Colonic mucosa (tissue), 4 donors: ENCODE measurements at regions not wholly inside any gene's neighbourhood (a gene's known extent, or its start where the extent isn't known, plus 50 kb on each side); places are given as distances from the start of the nearest gene placed in this dataset.

Experiments
- DNase-seq: peaks from one replicate; pipeline ENCODE4 v3.0.0-alpha.2; 2020
- H3K27ac ChIP-seq: fragments of 200-600 bp; one replicate; pipeline ENCODE4 v1.8.0; 2021
- H3K27me3 ChIP-seq: fragments of 200-600 bp; one replicate; pipeline ENCODE4 v1.8.0; 2021
- H3K36me3 ChIP-seq: fragments of 200-600 bp; one replicate; pipeline ENCODE4 v1.8.0; 2021
- H3K4me1 ChIP-seq: fragments of 200-600 bp; one replicate; pipeline ENCODE4 v1.8.0; 2021; ENCODE audit warnings: mild to moderate bottlenecking
- H3K4me3 ChIP-seq: fragments of 200-600 bp; one replicate; pipeline ENCODE4 v1.8.0; 2021
- H3K9ac ChIP-seq, 2 donors: one replicate each; pipeline ENCODE4 v1.7.0; 2013; ENCODE audit warnings: control low read depth in 2 of 2, low read depth in 2 of 2, low read length in 2 of 2
- H3K9me3 ChIP-seq: fragments of 200-600 bp; one replicate; pipeline ENCODE4 v1.8.0; 2021
- CTCF ChIP-seq: fragments of 200-600 bp; IDR thresholded peaks from one replicate; pipeline ENCODE4 v1.8.0; 2022; ENCODE audit warnings: antibody characterized with exemption, mild to moderate bottlenecking
- intact Hi-C: fragments of 100-400 bp; cut with DNase I; formaldehyde crosslinking; loops from one replicate; pipeline ENCODE4 v1.14.1; 2022
- donor health status: healthy.
- donor health status: DM: no; HTN: no; CAD: no.
- donor health status: DM: no; HTN: no; CAD: no.

- Histone ChIP-seq H3K27me3 (no peaks in the 10 kb centered on the region), H3K4me1 (no peaks in the 10 kb centered on the region), H3K9me3 (no peaks in the 10 kb centered on the region), H3K9ac (no peak overlapping the region), H3K27ac (no peak overlapping the region), H3K4me3 (no peak overlapping the region), H3K36me3 (no peaks in the 10 kb centered on the region)
- no peak for DNase-seq
- intact Hi-C loops: no loop called here
- TF ChIP-seq CTCF: no peak
These were observed 146.7 kb upstream of the IRX5 start for GRCh38 chr16:54783980-54784379.

- intact Hi-C loops: no loop called here
- no peak for TF ChIP-seq CTCF
- Histone ChIP-seq H3K4me3 (no peak overlapping the region), H3K9ac (no peak overlapping the region), H3K27me3 (no peaks in the 10 kb centered on the region), H3K36me3 (no peaks in the 10 kb centered on the region), H3K9me3 (no peaks in the 10 kb centered on the region), H3K4me1 (no peaks in the 10 kb centered on the region), H3K27ac (no peak overlapping the region)
- DNase-seq: no peak
These were observed 147.4 kb upstream of the IRX5 start for GRCh38 chr16:54783226-54783625.

GRCh38 chr16:54780266-54780665, 150.4 kb upstream of the IRX5 start:
- intact Hi-C loops: no loop called here

GRCh38 chr16:54779549-54779948, 151.1 kb upstream of the IRX5 start:
- intact Hi-C loops: no loop called here
- H3K4me1 ChIP-seq: no peaks in the 10 kb centered on the region
- no peaks in the 10 kb centered on the region for H3K9me3 ChIP-seq
- H3K27ac ChIP-seq: no peak overlapping the region
- H3K4me3 ChIP-seq: no peak overlapping the region
- H3K27me3 ChIP-seq: no peaks in the 10 kb centered on the region
- no peak for TF ChIP-seq CTCF
- H3K36me3 ChIP-seq: no peaks in the 10 kb centered on the region
- H3K9ac ChIP-seq: no peak overlapping the region
- no peak for DNase-seq

More at GRCh38 chr16:54780266-54780665, 150.4 kb upstream of the IRX5 start:
- DNase-seq: no peak
- Histone ChIP-seq H3K9me3 (no peaks in the 10 kb centered on the region), H3K9ac (no peak overlapping the region), H3K36me3 (no peaks in the 10 kb centered on the region), H3K27ac (no peak overlapping the region), H3K4me1 (no peaks in the 10 kb centered on the region), H3K4me3 (no peak overlapping the region), H3K27me3 (no peaks in the 10 kb centered on the region)
- TF ChIP-seq CTCF: no peak

- Histone ChIP-seq H3K4me1 (no peaks in the 10 kb centered on the region), H3K9ac (no peak overlapping the region), H3K4me3 (no peak overlapping the region), H3K27ac (no peak overlapping the region), H3K9me3 (no peaks in the 10 kb centered on the region), H3K27me3 (no peaks in the 10 kb centered on the region), H3K36me3 (no peaks in the 10 kb centered on the region)
- intact Hi-C loops: no loop called here
- no peak for TF ChIP-seq CTCF
- no peak for DNase-seq
These were observed 155.9 kb upstream of the IRX5 start for GRCh38 chr16:54774768-54775167.

- no peak for TF ChIP-seq CTCF
- H3K4me3 ChIP-seq: no peak overlapping the region
- H3K27ac ChIP-seq: no peak overlapping the region
- H3K36me3 ChIP-seq: no peaks in the 10 kb centered on the region
- no peaks in the 10 kb centered on the region for H3K27me3 ChIP-seq
- no peaks in the 10 kb centered on the region for H3K9me3 ChIP-seq
- no peak for DNase-seq
- H3K4me1 ChIP-seq: no peaks in the 10 kb centered on the region
- no peak overlapping the region for H3K9ac ChIP-seq
- intact Hi-C loops: no loop called here
These were observed 158.3 kb upstream of the IRX5 start for GRCh38 chr16:54772400-54772799.
